CD4-positive, alpha-beta T cell (primary cell): ENCODE measurements at regions not wholly inside any gene's neighbourhood (a gene's known extent, or its start where the extent isn't known, plus 50 kb on each side); places are given as distances from the start of the nearest gene placed in this dataset.

ENCODE experiments used
- ATAC-seq: fragments of 200-7000 bp; cut with Tn5 transposase; one replicate; pipeline ENCODE4 v1.10.0; 2022; ENCODE audit warnings: mild to moderate bottlenecking; ENCODE audit not compliant: poor library complexity
- CTCF ChIA-PET: fragments of 350-600 bp; sonication (Branson Sonifier 250); formaldehyde crosslinking; loops from one replicate; lab custom pipeline; 2021; ENCODE audit warnings: antibody characterized with exemption, inconsistent platforms; lab: Charles Lee
- POLR2A ChIA-PET: fragments of 350-600 bp; sonication (Branson Sonifier 250); formaldehyde crosslinking; loops from one replicate; lab custom pipeline; 2021; ENCODE audit warnings: antibody characterized with exemption, inconsistent platforms; lab: Charles Lee
- DNase-seq, 14 experiments: peaks; one replicate each; pipeline ENCODE4 v3.0.0-alpha.2; 2013 to 2020; ENCODE audit warnings: mixed read lengths in 2 of 14
- H3K27ac ChIP-seq, 2 donors: one replicate each; pipeline versions ENCODE4 v1.5.1 to v1.7.0; 2013; ENCODE audit warnings: low read length in 2 of 2, low read depth in 1 of 2, mild to moderate bottlenecking in 1 of 2
- H3K27me3 ChIP-seq, 2 experiments: 1 replicate in 1 of 2; 2 replicates in 1 of 2; pipeline versions ENCODE4 v1.6.1 to v1.7.0; 2013; ENCODE audit warnings: low read length in 2 of 2, control low read depth in 1 of 2, mild to moderate bottlenecking in 1 of 2, moderate library complexity in 1 of 2; ENCODE audit not compliant: insufficient read depth in 2 of 2, control insufficient read depth in 1 of 2
- H3K36me3 ChIP-seq: one replicate; pipeline ENCODE4 v1.6.1; 2013; ENCODE audit warnings: low read length, control low read depth; ENCODE audit not compliant: insufficient read depth
- H3K4me1 ChIP-seq: one replicate; pipeline ENCODE4 v1.6.1; 2013; ENCODE audit warnings: low read length, control low read depth; ENCODE audit not compliant: insufficient read depth
- H3K4me3 ChIP-seq: one replicate; pipeline ENCODE4 v1.5.1; 2013; ENCODE audit warnings: mild to moderate bottlenecking, low read length, moderate library complexity
- H3K9me3 ChIP-seq, 2 experiments: 1 replicate in 1 of 2; 2 replicates in 1 of 2; pipeline versions ENCODE4 v1.6.1 to v1.7.0; 2013; ENCODE audit warnings: low read length in 2 of 2, mild to moderate bottlenecking in 2 of 2, control low read depth in 1 of 2, moderate library complexity in 1 of 2; ENCODE audit not compliant: control insufficient read depth in 1 of 2, insufficient read depth in 1 of 2
- H3K27ac Mint-ChIP-seq: one replicate; pipeline ENCODE4 v1.8.0; 2020; ENCODE audit warnings: mixed read lengths
- H3K27me3 Mint-ChIP-seq: one replicate; pipeline ENCODE4 v1.8.0; 2021; ENCODE audit warnings: mixed read lengths
- H3K36me3 Mint-ChIP-seq: one replicate; pipeline ENCODE4 v1.8.0; 2021; ENCODE audit warnings: low read depth, mixed read lengths
- H3K4me1 Mint-ChIP-seq: one replicate; pipeline ENCODE4 v1.8.0; 2021; ENCODE audit warnings: low read depth, mixed read lengths
- H3K4me3 Mint-ChIP-seq: one replicate; pipeline ENCODE4 v1.8.0; 2020; ENCODE audit warnings: mild to moderate bottlenecking, mixed read lengths
- H3K9me3 Mint-ChIP-seq: one replicate; pipeline ENCODE4 v1.8.0; 2020; ENCODE audit warnings: mixed read lengths
- intact Hi-C, 2 experiments: fragments of 100-400 bp; cut with DNase I in 1 of 2; cut with micrococcal nuclease in 1 of 2; formaldehyde crosslinking; loops; one replicate each; pipeline versions ENCODE4 v1.15.1 to v1.9.0; 2023 to 2025; cut with DNase I, micrococcal nuclease
- TF ChIP-seq, protein P1 (sequence below): fragments of 200-600 bp; IDR thresholded peaks from one replicate; pipeline ENCODE4 v1.8.0; 2022; ENCODE audit warnings: antibody characterized with exemption, mild to moderate bottlenecking

DNA sequence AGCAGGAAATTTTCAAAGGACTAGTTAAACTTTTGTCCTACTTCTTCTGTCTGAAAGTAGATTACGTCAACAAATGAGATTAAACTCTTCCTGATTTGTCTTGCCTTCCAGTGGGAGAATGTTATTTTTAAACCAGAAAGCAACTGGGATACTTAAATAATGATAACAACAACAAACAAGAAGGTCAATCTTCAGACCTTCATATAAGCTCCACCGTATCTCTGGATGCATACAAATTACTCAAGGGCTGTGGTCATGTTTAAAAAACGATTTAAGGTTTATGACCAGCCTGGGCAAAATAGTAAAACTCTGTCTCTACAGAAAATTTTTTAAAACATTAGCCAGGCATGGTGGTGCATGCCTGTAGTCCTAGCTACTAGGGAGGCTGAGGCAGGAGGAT, 145.3 kb upstream of the NPHP3 start:
- Mint-ChIP-seq H3K27ac (no peak overlapping the region), H3K9me3 (no peaks in the 10 kb centered on the region), H3K27me3 (peaks cover 29% of the 10 kb centered on the region), H3K36me3 (no peaks in the 10 kb centered on the region), H3K4me1 (no peaks in the 10 kb centered on the region), H3K4me3 (no peak overlapping the region)
- no peaks in the 10 kb centered on the region for H3K4me1 ChIP-seq
- CTCF ChIA-PET, result no interaction called here
- ATAC-seq, result no peak
- no peak overlapping the region for H3K4me3 ChIP-seq
- TF ChIP-seq, protein P1, sequence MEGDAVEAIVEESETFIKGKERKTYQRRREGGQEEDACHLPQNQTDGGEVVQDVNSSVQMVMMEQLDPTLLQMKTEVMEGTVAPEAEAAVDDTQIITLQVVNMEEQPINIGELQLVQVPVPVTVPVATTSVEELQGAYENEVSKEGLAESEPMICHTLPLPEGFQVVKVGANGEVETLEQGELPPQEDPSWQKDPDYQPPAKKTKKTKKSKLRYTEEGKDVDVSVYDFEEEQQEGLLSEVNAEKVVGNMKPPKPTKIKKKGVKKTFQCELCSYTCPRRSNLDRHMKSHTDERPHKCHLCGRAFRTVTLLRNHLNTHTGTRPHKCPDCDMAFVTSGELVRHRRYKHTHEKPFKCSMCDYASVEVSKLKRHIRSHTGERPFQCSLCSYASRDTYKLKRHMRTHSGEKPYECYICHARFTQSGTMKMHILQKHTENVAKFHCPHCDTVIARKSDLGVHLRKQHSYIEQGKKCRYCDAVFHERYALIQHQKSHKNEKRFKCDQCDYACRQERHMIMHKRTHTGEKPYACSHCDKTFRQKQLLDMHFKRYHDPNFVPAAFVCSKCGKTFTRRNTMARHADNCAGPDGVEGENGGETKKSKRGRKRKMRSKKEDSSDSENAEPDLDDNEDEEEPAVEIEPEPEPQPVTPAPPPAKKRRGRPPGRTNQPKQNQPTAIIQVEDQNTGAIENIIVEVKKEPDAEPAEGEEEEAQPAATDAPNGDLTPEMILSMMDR, result no peak
- POLR2A ChIA-PET, result no interaction called here
- DNase-seq, result no peak
- H3K27ac ChIP-seq, result no peak overlapping the region
- intact Hi-C loops, result no loop called here
- no peaks in the 10 kb centered on the region for H3K9me3 ChIP-seq
- H3K27me3 ChIP-seq, result no peaks in the 10 kb centered on the region
- H3K36me3 ChIP-seq, result no peaks in the 10 kb centered on the region

DNA sequence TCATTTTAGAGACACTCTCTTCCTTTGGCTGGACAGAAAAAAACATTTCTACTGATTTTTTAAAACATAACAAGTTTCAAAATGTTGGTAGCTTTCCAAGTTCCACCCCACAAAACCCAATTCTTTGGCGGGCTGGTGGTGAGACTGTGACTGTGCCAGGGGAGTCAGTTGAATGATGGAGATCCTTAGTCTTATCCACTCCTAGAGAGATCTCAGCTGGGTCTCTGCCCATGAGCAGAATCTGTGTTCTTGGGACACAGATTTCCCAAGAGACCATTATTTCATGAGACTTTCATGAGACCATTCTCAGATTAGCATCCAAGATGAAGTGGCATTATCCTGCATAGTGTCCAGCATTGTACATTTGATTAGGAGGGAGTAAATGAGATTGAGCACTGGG, 135.1 kb upstream of the NPHP3 start:
- ChIA-PET CTCF (no interaction called here), POLR2A (no interaction called here)
- Mint-ChIP-seq H3K27ac (no peak overlapping the region), H3K36me3 (no peaks in the 10 kb centered on the region), H3K4me3 (no peak overlapping the region), H3K4me1 (no peaks in the 10 kb centered on the region), H3K9me3 (peaks cover under 1% of the 10 kb centered on the region), H3K27me3 (peaks cover 24% of the 10 kb centered on the region)
- Histone ChIP-seq H3K4me3 (no peak overlapping the region), H3K4me1 (no peaks in the 10 kb centered on the region), H3K9me3 (no peaks in the 10 kb centered on the region), H3K36me3 (no peaks in the 10 kb centered on the region), H3K27me3 (peaks cover 6% of the 10 kb centered on the region in 2 experiments), H3K27ac (no peak overlapping the region)
- TF ChIP-seq, protein P1, result no peak
- intact Hi-C loops, result no loop called here
- DNase-seq (no peak), ATAC-seq (no peak)

DNA sequence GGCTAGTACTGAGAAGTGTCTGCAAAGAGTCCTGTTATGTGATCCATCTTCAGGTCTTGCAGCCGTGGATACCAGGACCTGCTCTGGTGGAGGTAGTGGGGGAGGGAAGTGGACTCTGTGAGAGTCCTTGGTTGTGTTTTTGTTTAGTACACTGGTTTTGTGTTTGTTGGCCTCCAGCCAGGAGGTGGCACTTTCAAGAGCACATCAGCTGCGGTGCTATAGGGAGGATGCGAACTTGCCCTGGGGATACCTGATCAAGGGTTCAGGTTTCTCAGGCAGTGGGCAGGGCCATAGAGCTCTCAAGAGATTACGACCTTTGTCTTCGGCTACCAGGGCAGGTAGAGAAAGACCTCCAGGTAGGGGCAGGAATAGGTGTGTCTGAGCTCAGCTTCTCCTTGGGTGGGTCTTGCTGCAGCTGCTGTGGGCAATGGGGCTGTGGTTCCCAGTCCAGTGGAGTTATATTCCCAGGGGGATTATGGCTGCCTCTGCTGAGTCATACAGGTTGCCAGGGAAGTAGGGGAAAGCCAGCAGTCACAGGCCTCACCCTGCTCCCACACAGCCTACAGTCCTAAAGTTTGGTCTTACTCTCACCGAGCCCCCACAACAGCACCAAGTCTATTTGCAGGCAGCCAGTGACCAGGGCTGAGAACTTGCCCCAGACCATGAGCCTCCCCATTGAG, 132.8 kb upstream of the NPHP3 start:
- Mint-ChIP-seq H3K4me3 (no peak overlapping the region), H3K27me3 (peaks cover 13% of the 10 kb centered on the region), H3K9me3 (no peaks in the 10 kb centered on the region), H3K27ac (no peak overlapping the region), H3K4me1 (no peaks in the 10 kb centered on the region), H3K36me3 (no peaks in the 10 kb centered on the region)
- no peak overlapping the region for H3K27ac ChIP-seq
- no peaks in the 10 kb centered on the region for H3K4me1 ChIP-seq
- no peaks in the 10 kb centered on the region for H3K36me3 ChIP-seq
- ChIA-PET POLR2A (no interaction called here), CTCF (no interaction called here)
- peaks cover 6% of the 10 kb centered on the region in 2 experiments for H3K27me3 ChIP-seq
- intact Hi-C loops, result no loop called here
- DNase-seq (no peak), ATAC-seq (no peak)
- H3K9me3 ChIP-seq, result no peaks in the 10 kb centered on the region
- H3K4me3 ChIP-seq, result no peak overlapping the region
- TF ChIP-seq, protein P1, result no peak
